ENCODE measurements at regions not wholly inside any gene's neighbourhood (a gene's known extent, or its start where the extent isn't known, plus 50 kb on each side); places are given as distances from the start of the nearest gene placed in this dataset.

DNA sequence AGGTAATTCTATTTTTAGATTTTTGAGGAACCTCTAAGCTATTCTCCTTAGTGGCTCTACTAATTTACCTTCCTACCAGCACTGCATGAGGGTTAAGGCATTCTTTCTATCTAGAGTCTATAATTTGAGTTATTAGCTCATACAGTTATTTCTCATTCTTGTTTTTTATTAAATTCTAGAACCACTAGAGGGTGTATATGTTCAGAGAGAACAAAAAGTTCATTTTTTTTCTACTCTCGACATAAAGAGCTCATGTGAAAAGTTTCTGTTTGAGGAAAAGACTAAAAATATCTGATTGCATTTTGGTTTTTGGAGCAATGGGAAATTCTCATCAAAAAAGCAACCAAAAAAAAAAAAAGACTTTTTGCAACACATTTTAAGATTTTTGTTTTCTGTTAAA lies 57.0 kb upstream of the LRAT start:
- POLR2A ChIA-PET, result interaction anchor here (1.4 kb wide), 1 partner anchor 12 kb away, joined by 3 read pairs; no protein-coding TSS in a partner anchor

More for the DNA sequence above, 57.0 kb upstream of the LRAT start:
- intact Hi-C loops (cut with micrococcal nuclease), result loop anchor here (2.0 kb wide), 1 partner anchor 92 kb away; no protein-coding TSS in a partner anchor
- ChIA-PET RAD21 (ENCODE audit: low non-redundant PET in 1 of 2, low total read pairs in 2 of 2, uncharacterized antibody in 2 of 2, unreplicated experiment in 2 of 2) (interaction anchor here in 1 of 2 experiments (1.1 kb wide), 1 partner anchor 92 kb away, joined by 3 read pairs; no protein-coding TSS in a partner anchor), CTCF (interaction anchor here (0.6 to 2.3 kb wide), 17 partner anchors 12 to 965 kb away, joined by 3 to 33 read pairs (median 5); partner anchors contain the start of gene LRAT)
- no peaks in the 10 kb centered on the region for H3K4me1 ChIP-seq (ENCODE audit: control insufficient read depth in 1 of 2, insufficient read depth in 2 of 2, low read length in 2 of 2)
- DNase-seq (ENCODE audit: low read depth, low spot score), result no peak
- no peak for TF ChIP-seq POLR2A (IDR thresholded peaks at IDR 0.05; ENCODE audit: borderline replicate concordance, extremely low read depth, insufficient read depth, insufficient read length)
- no peak for TF ChIP-seq SP1 (IDR thresholded peaks at IDR 0.05; ENCODE audit: low read depth)
- no peak for TF ChIP-seq ZFX (IDR thresholded peaks at IDR 0.05)
- TF ChIP-seq CTCF (IDR thresholded peaks at IDR 0.05 in 2 of 3, conservative IDR thresholded peaks at IDR 0.05 in 1 of 3; ENCODE audit: borderline replicate concordance in 1 of 3, insufficient read depth in 1 of 3, low read depth in 2 of 3, low read length in 2 of 3), result peak; percentile 7 to 46 (median 26); a peak in 3 of 6 replicates
- no peak for TF ChIP-seq CBX3 (IDR thresholded peaks at IDR 0.05; ENCODE audit: low read depth)
- TF ChIP-seq RAD21 (IDR thresholded peaks at IDR 0.05; ENCODE audit: low read depth), result peak; percentile 46
- no peak for TF ChIP-seq EZH2phosphoT487 (IDR thresholded peaks at IDR 0.05; ENCODE audit: borderline replicate concordance)
- TF ChIP-seq CEBPB (IDR thresholded peaks at IDR 0.05; ENCODE audit: low read depth), result no peak
- TF ChIP-seq POLR2AphosphoS5 (IDR thresholded peaks at IDR 0.05; ENCODE audit: low read depth, low read length), result no peak
- TF ChIP-seq, protein P1, sequence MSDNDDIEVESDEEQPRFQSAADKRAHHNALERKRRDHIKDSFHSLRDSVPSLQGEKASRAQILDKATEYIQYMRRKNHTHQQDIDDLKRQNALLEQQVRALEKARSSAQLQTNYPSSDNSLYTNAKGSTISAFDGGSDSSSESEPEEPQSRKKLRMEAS (IDR thresholded peaks at IDR 0.05), result no peak
- TF ChIP-seq ATF3 (IDR thresholded peaks at IDR 0.05), result no peak
- no peak for TF ChIP-seq EGR1 (IDR thresholded peaks at IDR 0.05; ENCODE audit: low read depth)
- no peak for TF ChIP-seq REST (IDR thresholded peaks at IDR 0.05; ENCODE audit: low read depth)
- no peaks in the 10 kb centered on the region for H4K20me1 ChIP-seq (ENCODE audit: insufficient read depth)
- no peak overlapping the region for H3K4me3 ChIP-seq (replicated peaks in 1 of 2; ENCODE audit: low read depth in 1 of 2, low read length in 2 of 2)
- no peaks in the 10 kb centered on the region for H3K9me3 ChIP-seq (ENCODE audit: control insufficient read depth in 1 of 2, insufficient read depth in 1 of 2, low read depth in 1 of 2, low read length in 2 of 2)
- H3K36me3 ChIP-seq (ENCODE audit: control insufficient read depth in 1 of 2, insufficient read depth in 2 of 2, low read length in 2 of 2), result no peaks in the 10 kb centered on the region
- no peaks in the 10 kb centered on the region for H3K79me2 ChIP-seq (ENCODE audit: insufficient read depth, low read length)
- no TSS peak for BruUV-seq (replicated peaks)
- H3K27me3 ChIP-seq (ENCODE audit: insufficient read depth, low read length), result no peaks in the 10 kb centered on the region
- H3K9ac ChIP-seq (ENCODE audit: low read length), result no peak overlapping the region
- H2AFZ ChIP-seq (ENCODE audit: low read depth, low read length, poor library complexity, severe bottlenecking), result no peak overlapping the region
- no peak overlapping the region for H3K4me2 ChIP-seq (ENCODE audit: low read length)
- no peaks in the 10 kb centered on the region for H3K9me2 ChIP-seq (ENCODE audit: insufficient read depth)
- H3K27ac ChIP-seq (ENCODE audit: low read depth, low read length), result no peak overlapping the region
- no peak for ATAC-seq
